Epidermal melanocyte (primary cell): ENCODE measurements at regions not wholly inside any gene's neighbourhood (a gene's known extent, or its start where the extent isn't known, plus 50 kb on each side); places are given as distances from the start of the nearest gene placed in this dataset.
A peak's percentile ranks its signal among the peaks of the same experiment; 100 is the strongest.

Experiments used
- DNase-seq: peaks from one replicate; pipeline ENCODE4 v3.0.0; 2011; ENCODE audit warnings: low spot score; ENCODE audit not compliant: insufficient read length

DNA sequence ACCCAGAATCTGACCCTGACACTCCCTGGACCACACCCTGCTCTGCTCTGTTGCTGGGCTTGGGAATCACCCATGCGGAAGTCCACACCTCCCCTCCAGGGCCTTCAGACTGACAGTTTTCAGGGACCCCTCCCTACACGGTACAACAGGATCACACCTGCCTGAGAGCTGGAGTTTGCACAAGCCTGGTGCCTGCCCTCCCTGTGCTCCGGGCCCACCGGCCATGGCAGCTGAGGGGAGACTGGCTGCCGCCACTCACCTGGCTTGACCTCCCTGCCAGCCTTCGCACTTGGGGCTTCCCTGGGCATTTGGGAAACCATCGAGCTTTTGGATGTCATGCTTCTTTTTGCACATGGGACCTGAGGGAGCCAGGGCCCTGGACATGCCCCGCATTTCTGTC lies 95.9 kb upstream of the ANKRD34C start:
- no peak for DNase-seq

DNA sequence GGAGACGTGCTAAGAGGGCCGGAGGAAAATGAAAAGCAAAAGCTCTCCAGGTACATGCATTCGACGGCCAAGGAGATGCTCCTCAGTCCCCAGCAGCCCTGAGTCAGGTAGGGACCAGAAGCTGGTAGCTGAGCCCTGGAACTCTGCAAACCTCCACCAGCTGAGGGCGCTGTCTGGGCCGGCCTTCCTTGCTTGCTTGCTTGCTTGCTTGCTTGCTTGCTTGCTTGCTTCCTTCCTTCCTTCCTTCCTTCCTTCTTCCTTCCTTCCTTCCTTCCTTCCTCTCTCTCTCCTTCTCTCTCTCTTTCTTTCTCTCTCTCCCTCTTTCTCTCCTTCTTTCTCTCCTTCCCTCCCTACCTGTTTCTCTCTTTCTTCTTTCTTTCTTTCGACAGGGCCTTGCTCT lies 94.6 kb upstream of the RASGRF1 start:
- no peak for DNase-seq

DNA sequence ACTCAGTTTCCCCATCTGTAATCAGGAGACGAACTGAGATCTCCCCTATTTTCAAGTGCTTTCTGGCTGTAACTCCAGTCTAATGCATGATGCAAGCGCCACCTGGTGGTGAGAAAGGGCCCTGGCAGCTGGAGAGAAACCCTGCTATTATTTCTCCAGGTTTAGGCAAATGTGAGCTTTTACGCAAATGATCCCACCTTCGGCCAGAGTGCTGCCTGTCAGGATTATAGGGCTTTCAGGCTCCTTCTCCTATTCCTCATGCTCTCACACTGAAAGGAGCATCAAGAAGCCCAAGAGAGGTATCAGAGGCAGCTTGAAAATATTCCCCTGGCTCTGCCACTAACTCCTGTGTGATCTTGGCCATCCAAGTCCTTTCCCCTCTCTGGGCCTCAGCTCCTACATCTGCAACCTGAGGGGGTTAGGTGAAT lies 93.9 kb upstream of the RASGRF1 start:
- peak; percentile 70 for DNase-seq

DNA sequence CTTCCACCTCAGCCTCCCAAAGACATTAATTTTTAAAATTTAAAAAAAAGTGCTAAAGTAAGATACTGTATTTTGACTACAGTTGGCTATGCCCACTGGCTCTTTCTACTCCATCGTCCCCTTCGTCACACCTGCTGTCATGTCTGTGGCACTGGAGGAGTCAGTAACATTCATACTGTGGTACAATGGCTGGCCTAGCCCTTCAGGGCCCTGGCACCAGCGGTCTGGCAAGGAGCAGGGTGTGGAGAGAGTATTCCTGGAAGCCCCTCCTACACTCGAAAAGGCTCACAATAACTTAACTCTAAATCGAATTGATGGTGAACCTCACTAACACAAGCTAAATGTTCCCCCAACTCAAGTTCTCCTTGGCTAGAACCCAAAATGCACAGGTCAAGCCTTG lies 89.7 kb upstream of the RASGRF1 start:
- no peak for DNase-seq

DNA sequence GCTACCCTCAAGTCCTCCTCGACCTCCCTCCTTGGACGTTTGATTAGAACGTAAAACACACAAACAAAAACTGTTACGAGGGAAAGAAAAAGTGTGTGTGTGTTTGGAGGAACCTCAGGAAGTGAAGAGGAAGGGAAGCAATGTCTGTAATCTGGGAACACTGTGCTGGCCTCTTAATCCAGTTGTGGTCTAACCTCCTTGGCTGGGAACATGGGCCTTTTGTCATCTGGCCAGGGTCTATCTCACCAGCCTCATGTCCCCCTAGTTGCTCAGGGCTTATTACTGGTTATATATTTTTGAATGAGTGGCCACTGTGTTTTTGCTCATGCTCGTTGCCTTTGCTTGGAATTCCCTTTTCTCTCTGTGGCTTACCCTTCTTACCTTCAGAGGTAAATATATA lies 89.0 kb upstream of the RASGRF1 start:
- DNase-seq: no peak

DNA sequence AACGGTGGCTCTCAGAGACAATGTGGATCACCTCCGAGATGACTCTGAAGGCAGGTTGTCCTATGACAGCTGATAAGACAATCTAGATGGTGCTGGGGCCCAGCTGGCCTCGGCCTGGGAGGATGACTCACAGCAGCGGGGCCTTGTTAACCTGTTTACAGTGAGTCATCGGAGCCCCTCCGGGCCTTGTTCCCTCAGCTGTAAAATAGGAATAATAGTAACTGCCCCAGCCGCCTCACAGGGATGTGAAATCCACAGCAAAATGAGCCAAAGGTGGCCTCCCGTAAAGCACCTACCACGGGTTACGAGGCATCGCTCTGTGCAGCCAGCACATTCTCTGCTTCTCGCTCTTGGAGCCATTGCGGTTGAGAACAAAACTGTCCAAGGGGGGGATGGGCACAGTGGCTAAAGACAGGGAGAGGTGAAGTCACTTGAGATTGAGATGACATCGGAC lies 88.6 kb upstream of the RASGRF1 start:
- DNase-seq: no peak

DNA sequence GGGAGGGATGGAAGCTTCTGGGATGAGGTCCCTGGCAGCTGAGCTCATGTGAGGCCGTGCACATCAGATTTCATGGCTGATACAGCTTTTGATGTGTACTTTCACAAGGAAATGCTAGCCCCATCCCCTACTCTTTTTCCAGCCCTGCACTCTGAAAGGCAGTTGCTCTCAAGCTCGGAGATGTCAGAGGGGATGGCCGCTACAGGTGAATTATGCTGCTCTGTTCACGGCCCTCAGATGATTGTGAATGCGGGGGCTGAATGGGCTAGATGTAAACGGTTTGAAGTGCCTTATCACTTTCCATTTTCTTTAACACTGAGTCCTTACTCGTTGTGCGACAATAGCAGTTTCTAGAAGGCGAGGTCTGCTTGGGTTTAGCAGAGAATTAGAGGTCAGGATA lies 88.0 kb upstream of the RASGRF1 start:
- no peak for DNase-seq

DNA sequence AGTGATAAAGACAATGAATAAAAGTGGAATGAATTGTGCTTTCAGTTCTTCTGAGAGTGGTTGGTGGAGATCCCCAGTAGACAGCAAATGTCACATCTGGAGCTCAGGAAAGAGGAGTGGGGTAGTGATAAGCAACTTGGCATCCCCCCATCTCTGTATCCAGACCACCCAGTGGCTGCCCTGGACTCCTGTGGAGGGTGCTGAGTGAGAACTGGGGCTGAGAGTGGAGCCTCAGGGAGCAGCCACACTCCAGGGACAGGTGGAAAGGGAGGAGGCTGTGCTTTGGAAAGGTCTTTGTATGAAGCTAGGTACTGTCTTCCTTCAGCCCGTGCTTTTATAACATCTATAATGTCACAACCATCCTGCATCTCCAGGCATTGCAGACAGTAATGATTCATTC lies 85.6 kb upstream of the RASGRF1 start:
- no peak for DNase-seq

DNA sequence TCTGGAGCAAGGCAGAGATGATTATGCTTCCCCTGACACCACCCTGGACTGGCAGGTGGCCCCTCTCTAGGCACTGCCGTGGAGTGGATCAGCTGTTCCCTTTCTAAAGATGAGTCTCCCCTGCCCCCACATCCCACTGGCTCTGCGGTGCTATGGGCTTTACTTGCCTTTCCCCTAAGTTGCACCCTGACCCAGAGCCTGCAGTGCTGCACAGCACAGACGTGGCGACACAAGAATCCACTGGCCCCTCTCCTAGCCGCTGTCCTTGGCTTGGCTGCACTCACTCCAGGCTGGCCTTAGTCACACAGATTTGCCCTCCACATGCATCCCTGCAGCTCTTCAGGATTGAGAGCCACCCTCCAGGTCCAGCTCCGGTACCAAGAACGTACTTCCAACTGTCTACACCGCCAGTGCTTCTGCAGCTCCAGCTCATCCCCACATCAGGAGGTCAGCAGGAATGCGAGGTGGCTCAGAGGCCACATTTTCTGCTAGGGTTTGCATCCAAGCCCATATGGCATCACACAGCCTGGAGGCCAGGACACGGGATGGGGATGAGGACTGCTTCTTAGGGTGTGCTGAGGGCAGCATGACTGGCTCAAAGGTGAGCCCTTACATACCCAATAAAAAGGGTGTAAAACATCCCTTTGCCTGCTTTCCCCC lies 82.4 kb upstream of the RASGRF1 start:
- DNase-seq: no peak

DNA sequence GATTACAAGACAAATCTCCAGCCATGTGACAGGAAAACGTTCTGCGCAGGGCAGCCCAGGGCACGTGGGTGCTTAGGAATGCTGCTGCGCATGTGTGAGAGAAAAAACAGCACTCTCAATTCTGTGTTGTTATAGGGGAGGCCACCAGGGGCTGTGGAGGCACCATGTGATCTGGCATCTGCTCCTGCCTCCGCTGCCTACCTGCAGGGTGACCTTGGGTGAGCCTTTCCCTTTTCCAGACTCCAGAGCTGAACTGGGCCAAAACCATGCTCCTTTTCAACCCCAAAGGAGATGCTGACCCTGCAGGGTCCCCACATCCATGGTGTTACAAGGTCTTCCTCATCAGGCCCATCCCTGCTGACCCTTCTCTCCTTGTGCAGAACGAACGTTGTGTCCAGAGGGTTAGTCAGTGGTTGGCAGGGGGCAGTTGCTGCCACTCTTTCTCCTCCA lies 81.5 kb upstream of the RASGRF1 start:
- DNase-seq: no peak

DNA sequence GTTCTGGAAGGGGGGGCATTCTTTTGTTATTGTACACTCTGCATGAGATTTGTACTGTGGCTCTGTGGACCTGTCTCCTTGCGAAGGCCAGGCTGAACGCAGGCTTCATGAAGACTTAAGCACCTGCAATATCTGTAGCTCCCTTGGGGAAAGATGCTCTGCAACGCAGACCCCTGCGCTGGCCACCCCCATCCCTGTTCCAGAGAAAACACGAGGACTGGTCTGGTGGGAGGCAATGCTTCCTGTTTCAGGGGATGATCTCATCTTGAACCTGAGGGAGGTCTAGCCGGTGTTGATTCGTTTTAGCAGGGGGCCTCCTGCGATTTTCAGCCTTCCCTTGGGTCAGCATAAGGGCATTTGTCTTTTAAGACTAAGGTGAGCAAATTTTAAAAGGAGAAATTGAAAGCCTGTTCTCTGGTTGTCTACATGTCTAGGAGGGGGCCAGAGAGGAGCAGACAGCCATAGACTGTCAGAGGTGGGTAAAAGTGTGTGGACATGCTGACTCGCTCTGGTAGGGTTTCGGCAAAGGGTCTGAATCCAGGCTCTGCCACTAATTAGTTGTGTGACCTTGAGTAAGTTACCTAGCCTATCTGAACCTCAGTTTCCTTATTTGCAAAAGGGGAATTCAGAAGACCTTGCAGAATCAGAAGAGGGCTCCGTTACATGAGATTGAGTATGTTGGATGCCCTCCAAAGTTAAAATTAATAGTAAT lies 80.9 kb upstream of the RASGRF1 start:
- no peak for DNase-seq

DNA sequence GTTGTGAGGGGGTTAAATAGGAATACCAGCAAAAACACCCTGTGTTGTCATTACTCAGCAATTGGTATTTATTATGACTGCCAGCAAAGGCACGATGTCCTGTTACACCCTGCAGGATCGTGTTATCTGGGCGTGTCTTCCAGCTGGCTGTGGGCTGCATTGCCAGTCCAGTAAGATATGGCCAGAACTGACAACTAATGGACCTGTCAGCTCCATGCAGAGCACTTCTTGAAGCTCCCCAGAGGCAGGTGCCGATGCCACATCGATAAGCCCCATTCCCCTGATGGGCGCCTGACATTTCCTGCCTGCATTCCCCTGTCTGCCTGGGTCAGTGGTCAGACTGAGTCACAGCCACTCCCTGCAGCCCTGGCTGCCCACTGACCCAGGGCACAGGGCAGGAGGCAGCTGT lies 79.7 kb upstream of the RASGRF1 start:
- DNase-seq: no peak

DNA sequence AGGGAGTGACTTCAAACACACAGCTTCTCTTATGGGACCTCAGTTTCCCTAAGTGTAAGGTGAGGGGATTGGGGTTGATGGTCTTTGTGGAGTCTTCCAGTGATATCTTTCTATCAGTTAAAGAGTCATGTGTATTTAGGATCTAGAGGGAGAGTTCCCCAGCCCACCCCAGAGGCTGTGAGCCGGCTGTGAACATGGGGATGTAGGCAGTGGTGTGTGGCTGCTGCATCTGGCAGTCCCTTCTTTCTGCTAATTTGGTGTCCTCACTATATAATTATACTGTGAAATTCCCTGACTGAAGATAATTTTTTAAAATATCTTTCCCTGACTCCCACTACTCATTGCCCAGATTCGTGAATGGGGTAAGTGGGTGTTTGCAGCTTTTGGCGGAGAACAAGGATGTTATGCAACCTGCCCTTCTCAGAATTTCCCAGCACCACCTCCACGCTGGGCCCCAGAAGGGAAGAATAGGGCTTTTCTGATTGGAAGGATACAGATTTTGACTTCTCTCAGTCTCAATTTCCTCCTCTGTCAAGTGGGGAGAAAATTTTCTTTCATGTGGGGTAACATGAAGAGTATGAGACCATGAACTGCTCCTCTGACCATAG lies 79.0 kb upstream of the RASGRF1 start:
- DNase-seq: no peak

DNA sequence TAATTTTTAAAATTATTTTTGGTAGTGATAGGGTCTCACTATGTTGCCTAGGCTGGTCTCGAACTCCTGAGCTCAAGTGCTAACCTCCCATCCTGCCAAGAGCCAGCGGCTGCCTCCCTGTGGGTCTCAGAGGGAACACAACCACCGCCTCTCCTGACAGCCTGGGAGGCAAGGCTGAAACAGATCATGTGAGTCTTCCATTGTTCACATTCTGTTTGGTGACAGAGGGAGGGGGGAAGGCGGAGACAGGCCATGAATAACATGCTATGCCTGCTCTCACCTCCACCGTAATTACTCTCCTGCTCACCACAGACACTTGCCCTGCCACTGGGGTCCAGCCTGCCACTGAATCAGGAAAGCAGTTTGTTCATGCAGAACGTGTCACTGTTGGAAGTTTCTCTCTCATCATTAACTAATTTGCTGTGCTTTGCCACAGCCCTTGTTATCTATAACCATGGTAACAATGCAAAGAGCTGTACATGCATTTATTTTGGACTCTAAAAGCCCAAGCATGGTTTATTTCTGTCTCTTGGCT lies 78.4 kb upstream of the RASGRF1 start:
- DNase-seq: no peak

DNA sequence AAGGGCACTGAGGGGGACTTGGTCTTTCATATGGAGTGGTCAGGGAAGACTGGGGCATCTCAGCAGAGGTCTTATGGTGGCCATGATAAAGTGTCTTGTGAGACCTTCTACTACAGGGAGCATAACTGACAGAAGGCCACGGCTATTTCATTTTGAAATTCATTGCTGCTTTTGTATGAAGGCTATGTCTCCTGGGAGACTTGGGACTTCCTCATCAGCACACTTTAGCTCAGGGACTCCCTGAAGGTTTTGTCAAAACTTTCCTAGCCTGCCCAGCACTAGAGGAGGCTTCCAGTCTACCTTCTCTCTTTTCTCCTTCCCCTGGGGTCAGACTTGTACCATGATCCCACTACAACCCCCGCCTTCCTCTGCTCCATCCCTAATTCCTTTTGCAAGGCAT lies 77.2 kb upstream of the RASGRF1 start:
- no peak for DNase-seq

DNA sequence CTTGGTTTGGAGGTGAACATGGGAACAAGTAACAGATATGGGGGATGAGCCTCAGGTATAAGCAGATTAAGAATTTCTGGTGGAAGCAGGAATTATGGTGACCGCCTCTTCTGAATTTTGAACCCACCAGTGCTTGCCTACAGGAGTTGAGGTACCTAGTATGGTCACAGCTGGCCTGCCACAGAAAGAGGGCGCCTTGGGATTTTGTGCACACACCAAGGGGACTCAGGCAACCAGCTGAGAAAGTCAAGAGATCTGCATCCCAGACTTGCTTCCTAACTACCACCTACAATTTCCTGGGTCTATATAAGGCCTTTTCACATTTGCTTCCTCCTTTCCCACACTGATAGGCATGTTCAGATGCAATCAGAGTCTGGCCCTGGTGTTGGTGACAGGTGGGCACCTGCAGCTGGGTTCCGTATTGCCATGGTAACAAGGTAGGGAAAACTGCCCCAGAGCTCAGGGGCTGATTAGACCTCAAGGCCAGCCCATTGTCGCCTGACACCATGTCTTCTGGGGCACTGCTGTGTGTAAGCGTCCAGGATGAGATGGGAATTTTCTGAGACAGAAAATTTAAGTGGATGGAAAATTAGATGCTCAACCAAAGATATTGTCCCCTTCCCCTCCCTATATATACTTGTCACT lies 75.9 kb upstream of the RASGRF1 start:
- DNase-seq: no peak

DNA sequence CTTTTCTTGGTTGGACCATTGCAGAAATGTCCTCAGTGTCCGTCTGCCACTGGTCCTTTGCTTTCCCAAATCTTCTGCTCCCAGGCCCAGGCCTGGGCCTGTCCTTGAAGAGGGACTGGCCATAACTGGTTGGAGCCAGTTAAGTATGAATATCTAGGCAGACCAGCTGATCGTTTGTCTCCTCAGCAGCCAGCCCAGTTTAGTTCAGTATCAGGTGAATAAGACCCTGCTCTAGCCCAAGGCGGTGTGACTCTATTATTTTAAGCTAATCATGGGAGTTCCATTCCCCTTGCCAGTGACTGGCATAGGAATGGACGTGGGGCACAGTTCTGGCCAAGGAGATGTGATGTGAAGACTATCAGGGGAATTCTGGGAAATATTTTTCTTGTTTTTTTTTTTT lies 73.9 kb upstream of the RASGRF1 start:
- DNase-seq: no peak

DNA sequence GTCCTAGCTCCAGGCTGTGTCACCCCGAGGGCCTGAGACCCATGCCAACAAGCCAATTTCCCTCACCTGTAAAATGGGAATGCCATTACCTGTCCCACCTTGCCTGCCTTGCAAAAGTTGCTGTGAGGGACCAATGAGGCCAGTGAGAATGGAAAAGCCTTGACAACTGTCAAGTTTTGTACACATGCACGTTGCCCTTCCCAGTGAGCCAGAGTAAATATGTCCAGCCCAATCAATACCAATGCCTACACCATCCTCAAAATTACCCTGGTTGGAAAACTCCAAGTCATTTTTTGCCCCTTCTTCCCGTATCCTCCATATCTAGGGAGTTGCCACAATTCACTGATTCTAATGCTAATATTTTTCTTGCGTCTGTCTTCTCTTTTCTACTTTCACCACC lies 73.5 kb upstream of the RASGRF1 start:
- no peak for DNase-seq

DNA sequence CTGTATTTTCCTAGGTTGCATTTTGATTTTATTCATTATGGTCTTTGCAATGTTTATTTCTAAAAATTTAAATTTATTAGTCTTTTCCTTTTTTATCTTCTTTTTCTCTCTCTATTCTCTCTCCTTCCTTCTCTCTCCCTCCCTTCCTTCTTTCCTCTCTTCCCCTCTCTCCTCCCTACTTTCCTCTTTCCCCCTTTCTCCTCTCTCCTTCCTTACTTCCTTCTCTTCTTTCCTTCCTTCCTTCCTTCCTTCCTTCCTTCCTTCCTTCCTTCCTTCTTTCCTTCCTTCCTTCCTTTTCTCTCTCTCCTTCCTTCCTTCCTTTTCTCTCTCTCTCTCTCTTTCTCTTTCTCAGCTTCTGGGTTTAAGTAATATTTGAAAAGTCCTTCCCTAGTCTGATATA lies 72.8 kb upstream of the RASGRF1 start:
- no peak for DNase-seq

DNA sequence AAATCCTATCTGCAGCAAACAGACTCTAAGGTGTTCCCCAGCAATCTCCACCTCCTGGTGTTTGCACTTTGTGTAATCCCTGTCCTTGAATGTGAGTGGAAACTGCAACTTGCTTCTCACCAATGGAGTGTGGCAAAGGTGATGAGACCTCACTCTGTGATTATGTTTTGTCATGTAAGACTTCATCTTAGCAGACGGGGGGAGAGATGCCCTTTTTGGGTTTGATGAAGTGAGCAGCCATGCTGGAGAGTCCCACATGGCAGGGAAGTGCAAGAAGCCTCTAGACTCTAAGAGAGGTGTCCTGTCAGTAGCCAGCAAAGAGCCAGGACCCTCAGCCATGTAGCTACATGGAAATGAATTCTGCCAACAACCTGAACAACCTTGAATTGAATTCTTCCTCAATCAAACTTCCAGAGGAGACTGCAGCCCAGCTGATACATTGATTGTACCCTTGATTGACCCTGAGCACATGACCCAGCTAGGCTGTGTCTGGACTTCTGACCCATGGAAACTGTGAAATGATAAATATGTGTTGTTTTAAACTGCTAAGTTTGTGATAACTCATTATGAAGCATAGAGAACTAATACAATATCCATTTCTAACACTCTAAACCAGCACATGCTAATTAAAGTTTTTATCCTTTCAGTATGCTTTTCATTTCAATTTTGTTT lies 71.4 kb upstream of the RASGRF1 start:
- no peak for DNase-seq

DNA sequence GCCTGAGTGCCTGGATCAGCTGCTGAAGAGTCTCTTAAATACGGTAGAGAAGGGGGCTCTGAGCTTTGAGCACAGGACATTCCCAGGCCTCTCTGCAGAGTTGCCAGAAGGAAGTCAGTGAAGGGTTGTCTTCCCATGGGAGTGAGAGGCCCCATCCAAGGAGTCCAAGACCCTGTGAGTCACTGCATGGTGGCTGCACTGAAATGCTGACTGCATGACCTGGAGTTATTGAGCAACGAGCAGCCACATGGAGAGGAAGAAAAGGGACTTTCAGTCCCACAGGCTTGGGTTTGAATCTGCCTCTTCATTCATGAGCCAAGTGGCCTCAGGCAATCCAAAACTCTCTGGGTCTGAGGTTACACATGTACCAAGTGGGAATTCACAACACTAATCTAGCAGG lies 69.6 kb upstream of the RASGRF1 start:
- no peak for DNase-seq
